ENCODE measurements at regions not wholly inside any gene's neighbourhood (a gene's known extent, or its start where the extent isn't known, plus 50 kb on each side); places are given as distances from the start of the nearest gene placed in this dataset.

DNA sequence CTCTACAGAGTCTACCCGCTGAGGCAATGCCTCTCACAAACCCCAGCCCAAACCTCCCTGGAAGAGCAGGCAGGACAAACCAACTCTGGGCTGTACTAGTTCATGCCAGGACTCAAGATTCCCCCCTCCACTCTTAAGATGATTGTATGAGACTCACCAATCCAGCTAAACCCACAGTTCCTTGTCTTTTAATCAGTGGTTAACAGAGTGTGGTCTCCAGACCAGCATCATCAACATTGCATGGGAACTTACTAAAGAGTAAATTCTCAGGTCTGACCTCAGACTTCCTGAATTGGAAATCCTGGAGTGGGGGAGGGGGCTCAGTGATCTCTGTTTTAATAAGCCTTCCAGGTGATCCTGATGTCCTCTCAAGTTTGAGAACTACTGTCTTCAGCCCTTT, 240.9 kb downstream of the GAS1 start:
- in situ Hi-C loops (cut with HindIII; ENCODE audit: low pct_unique_long_range_greater_than_20kb, low sequenced_read_pairs): no loop called here
- TF ChIP-seq JUND (IDR thresholded peaks at IDR 0.05; ENCODE audit: low read depth): no peak
- no peak for DNase-seq (ENCODE audit: low read depth in 1 of 2, low spot score in 1 of 2)

DNA sequence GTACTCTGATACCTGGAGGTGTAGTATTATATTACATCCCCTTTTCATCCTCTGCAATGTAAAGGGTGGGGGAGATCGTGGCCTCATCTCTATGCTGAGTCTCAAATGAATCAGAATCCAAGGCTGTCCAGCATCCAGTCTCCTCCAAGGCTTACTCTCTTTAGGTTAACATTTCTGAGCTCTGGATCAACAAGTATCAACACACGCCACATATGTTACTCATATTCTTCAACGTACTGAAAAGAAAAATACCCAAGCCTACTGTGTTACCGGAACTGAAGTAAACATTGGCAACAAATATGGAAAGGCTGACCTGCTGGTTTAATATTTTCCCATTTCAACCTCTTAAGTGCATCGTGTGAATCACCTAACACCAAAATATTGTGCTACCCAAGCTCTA, 241.8 kb downstream of the GAS1 start:
- no peak for DNase-seq (ENCODE audit: low read depth in 1 of 2, low spot score in 1 of 2)
- in situ Hi-C loops (cut with HindIII; ENCODE audit: low pct_unique_long_range_greater_than_20kb, low sequenced_read_pairs): no loop called here
- no peak for TF ChIP-seq JUND (IDR thresholded peaks at IDR 0.05; ENCODE audit: low read depth)

DNA sequence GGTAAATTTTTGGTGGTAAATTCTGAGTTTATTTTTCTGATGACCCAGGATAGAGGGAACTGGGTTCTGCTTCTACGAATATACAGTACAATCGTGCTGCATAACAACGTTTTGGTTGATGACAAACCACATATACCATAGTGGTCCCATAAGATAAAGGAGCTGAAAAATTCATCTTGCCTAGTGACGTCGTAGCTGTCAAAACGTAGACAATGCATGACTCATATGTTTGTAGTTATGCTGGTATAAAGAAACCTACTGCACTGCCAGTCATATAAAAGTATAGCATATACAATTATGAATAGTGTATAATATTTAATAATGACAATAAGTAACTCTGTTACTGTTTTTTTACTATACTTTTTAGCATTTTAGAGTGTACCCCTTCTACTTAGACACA, 244.0 kb downstream of the GAS1 start:
- in situ Hi-C loops (cut with HindIII; ENCODE audit: low pct_unique_long_range_greater_than_20kb, low sequenced_read_pairs): no loop called here
- TF ChIP-seq JUND (IDR thresholded peaks at IDR 0.05; ENCODE audit: low read depth): no peak
- no peak for DNase-seq (ENCODE audit: low read depth in 1 of 2, low spot score in 1 of 2)

DNA sequence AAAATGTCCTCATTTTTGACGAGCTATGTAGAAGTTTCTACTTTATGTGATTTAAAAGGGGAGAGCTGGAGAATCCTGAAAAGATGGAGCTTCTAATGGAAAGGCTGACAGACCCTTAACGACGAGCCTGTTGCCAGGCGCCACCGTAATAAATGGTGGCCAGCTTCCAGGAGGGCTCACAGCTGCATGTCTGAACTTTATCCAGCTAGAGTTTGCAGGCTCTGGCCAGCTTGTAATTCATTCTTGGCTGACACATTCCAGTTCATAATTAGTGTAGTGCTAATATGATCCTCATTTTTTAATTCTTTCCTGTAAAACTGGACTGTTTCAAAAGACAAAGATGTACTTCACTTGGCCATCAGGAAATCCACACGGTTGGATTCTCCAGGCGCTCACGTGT, 246.7 kb downstream of the GAS1 start:
- TF ChIP-seq JUND (IDR thresholded peaks at IDR 0.05; ENCODE audit: low read depth): no peak
- DNase-seq (ENCODE audit: low read depth in 1 of 2, low spot score in 1 of 2): no peak
- in situ Hi-C loops (cut with HindIII; ENCODE audit: low pct_unique_long_range_greater_than_20kb, low sequenced_read_pairs): no loop called here

DNA sequence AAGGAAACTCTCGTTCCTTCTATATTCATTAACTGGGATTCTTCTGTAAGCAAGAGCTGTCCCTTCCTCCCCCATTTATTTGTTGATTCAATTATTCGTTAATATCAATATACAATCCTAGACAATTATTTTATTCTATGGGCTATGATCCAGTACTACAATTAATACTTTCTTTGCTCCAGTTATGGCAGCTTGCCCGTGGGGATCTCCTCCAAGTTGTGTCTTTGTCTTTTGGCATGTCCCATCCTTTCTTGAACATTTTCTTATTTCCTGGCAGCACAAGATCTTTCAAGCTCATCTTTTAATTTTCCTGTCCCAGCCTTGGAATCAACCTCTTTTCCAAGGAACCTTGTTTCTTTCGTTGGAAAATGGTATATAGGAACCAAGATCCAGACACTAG, 249.3 kb downstream of the GAS1 start:
- no peak for DNase-seq (ENCODE audit: low read depth in 1 of 2, low spot score in 1 of 2)
- in situ Hi-C loops (cut with HindIII; ENCODE audit: low pct_unique_long_range_greater_than_20kb, low sequenced_read_pairs): no loop called here
- TF ChIP-seq JUND (IDR thresholded peaks at IDR 0.05; ENCODE audit: low read depth): no peak

DNA sequence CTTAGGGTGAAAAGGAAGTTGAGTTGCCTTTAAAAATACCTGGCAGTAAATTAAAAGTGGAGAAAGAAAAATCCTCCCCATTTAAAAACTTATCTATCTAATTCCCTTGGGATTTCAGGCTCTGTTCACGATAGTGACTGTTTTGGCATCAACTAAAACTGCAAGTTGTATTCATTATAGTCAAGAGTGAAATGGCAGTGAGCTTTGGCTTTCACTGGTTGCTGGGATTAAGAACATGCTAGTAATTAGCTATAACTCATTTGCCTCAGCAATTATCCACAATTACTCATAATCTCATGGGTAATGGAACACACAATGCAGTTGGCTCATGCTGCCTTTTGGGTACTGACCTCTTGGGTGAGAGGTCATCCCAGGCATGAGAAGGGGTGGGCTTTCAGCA, 250.1 kb downstream of the GAS1 start:
- in situ Hi-C loops (cut with HindIII; ENCODE audit: low pct_unique_long_range_greater_than_20kb, low sequenced_read_pairs): no loop called here
- no peak for TF ChIP-seq JUND (IDR thresholded peaks at IDR 0.05; ENCODE audit: low read depth)
- no peak for DNase-seq (ENCODE audit: low read depth in 1 of 2, low spot score in 1 of 2)

DNA sequence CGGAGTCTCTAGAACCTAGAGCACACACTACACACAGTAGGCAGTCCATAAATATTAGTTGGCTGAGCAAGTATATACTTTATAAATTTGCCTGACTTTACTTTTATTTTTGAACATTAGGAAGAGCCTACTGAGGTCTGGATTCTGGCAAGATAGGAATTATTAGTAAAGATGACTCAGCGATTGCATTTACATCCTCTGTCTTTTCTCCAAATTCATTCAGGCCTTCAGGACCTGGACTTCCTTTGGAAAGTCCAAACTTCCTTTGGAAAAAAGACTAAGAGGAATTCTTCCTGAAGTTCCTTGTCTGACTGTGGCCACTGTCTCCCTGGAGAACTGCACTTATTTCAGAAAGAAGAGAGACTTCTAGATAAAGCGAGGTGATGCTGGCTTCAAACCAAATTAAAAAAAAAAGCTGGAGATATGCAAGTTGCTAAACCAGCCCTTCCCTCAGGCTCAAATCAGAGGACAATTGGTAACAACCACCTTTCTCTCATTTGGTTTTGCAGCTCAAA, 251.3 kb downstream of the GAS1 start:
- TF ChIP-seq JUND (IDR thresholded peaks at IDR 0.05; ENCODE audit: low read depth): no peak
- in situ Hi-C loops (cut with HindIII; ENCODE audit: low pct_unique_long_range_greater_than_20kb, low sequenced_read_pairs): no loop called here
- DNase-seq (ENCODE audit: low read depth in 1 of 2, low spot score in 1 of 2): no peak

DNA sequence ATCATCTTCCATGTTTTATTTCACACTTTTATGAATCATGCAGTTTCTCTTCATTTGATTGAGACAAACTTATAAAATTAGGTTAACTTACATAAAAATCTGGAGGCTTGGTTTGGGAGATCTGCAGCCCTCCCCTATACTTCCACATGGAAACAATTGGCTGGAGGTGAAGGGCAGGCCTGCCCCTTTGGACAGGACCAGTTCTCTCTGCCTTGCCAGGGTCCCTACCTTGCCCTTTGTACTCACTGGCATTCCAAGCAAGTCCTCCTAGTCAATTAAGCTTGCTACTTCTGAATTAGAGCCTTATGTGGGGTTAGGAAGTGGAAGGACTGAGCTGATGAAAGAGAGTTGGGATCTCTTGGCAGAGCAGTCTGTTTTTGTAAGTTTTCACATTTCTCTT, 257.3 kb downstream of the GAS1 start:
- DNase-seq (ENCODE audit: low read depth in 1 of 2, low spot score in 1 of 2): no peak
- no peak for TF ChIP-seq JUND (IDR thresholded peaks at IDR 0.05; ENCODE audit: low read depth)
- in situ Hi-C loops (cut with HindIII; ENCODE audit: low pct_unique_long_range_greater_than_20kb, low sequenced_read_pairs): no loop called here

DNA sequence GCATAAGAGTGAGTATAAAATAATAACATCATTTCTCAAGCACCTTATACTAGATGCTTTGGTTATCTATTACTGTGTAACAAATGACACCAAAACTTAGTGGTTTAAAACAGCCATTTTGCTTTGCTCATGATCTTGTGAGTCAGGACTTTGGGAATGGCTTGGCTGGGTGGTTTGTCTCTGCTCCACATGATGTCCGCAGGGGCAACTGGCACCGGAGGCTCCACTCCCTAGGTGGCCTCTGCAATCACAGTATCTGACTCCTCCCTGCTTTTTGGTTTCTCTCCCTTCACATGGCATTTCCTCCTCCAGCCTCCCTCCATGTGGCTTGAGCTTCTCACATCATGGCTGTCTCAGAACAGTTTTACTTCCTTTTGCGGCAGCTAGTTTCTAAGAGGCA, 259.5 kb downstream of the GAS1 start:
- in situ Hi-C loops (cut with HindIII; ENCODE audit: low pct_unique_long_range_greater_than_20kb, low sequenced_read_pairs): no loop called here
- DNase-seq (ENCODE audit: low read depth in 1 of 2, low spot score in 1 of 2): no peak
- TF ChIP-seq JUND (IDR thresholded peaks at IDR 0.05; ENCODE audit: low read depth): no peak

DNA sequence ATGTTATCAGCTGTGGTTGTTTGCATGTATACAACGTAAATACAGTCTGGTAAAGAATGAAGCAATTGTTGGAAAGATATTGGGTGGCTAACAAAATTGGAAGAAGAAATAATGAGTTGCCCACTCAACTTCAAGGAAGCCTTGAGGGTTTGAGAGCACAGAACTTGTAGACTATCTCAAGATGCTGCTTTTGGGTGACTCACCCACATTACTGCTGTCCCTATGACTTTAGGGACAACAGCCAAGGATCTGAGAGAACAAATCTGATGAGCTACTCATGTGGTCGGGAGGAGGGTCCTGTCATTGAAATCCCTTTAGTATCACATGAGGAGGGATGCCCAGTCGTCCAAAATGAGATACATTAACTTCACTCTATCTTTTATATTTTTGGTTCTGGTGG, 261.8 kb downstream of the GAS1 start:
- no peak for TF ChIP-seq JUND (IDR thresholded peaks at IDR 0.05; ENCODE audit: low read depth)
- DNase-seq (ENCODE audit: low read depth in 1 of 2, low spot score in 1 of 2): no peak
- in situ Hi-C loops (cut with HindIII; ENCODE audit: low pct_unique_long_range_greater_than_20kb, low sequenced_read_pairs): no loop called here

DNA sequence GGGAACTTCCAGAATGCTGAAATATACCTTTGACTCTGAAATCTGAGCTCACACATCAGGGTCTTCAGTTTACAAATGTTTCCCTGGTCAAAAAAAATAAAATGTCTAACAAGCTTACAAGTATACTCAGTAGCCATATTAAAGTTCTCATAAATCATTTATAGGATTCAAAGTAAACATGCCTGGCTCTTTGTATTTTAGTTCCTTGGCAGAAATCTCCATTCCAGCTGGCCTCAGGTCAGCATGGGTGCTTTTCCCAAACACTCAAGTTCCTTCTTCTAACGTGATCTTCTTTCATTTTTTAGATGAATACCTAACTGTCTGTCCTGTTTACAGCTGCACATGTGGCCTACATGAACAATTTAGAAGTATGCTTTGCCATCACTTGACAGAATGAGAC, 263.2 kb downstream of the GAS1 start:
- no peak for DNase-seq (ENCODE audit: low read depth in 1 of 2, low spot score in 1 of 2)
- TF ChIP-seq JUND (IDR thresholded peaks at IDR 0.05; ENCODE audit: low read depth): no peak
- in situ Hi-C loops (cut with HindIII; ENCODE audit: low pct_unique_long_range_greater_than_20kb, low sequenced_read_pairs): no loop called here

DNA sequence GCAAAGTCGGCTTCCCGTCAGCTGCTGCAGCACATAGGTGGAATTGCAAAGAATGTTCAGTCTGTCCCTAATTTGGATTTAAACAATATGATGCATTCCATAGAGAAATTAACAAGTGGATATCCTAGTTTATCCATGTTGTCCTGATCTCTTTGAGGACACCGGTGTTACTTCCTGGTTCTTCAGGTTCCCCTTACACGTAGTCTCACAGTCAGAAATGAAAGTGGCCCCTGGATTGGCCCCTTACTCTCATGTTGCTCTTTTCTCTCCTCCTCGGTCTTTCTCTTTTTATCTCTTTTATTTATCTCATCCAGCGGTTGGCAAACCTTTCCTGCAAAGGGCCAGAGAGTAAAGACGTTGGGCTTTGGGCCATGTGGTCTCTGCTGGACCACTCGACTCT, 265.1 kb downstream of the GAS1 start:
- in situ Hi-C loops (cut with HindIII; ENCODE audit: low pct_unique_long_range_greater_than_20kb, low sequenced_read_pairs): no loop called here
- no peak for DNase-seq (ENCODE audit: low read depth in 1 of 2, low spot score in 1 of 2)
- TF ChIP-seq JUND (IDR thresholded peaks at IDR 0.05; ENCODE audit: low read depth): no peak

DNA sequence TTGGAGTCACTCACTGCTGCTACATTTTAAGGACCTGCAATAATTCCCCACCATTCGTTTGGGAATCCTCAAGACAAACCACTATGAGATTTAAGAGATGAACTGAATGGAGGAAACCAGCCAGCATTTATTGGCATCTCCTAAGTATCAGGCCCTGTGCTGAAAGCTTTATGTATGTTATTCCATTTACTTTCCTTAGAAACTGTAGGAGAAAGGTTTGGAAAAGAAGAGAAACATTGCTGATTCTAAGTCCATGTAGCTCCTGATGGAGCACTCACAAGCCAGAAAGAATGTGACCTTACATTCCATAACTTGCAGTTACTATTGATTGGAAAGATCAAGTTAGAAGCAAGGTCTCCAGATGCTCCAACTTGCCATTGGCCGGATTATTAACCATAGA, 267.4 kb downstream of the GAS1 start:
- in situ Hi-C loops (cut with HindIII; ENCODE audit: low pct_unique_long_range_greater_than_20kb, low sequenced_read_pairs): no loop called here
- no peak for TF ChIP-seq JUND (IDR thresholded peaks at IDR 0.05; ENCODE audit: low read depth)
- no peak for DNase-seq (ENCODE audit: low read depth in 1 of 2, low spot score in 1 of 2)

DNA sequence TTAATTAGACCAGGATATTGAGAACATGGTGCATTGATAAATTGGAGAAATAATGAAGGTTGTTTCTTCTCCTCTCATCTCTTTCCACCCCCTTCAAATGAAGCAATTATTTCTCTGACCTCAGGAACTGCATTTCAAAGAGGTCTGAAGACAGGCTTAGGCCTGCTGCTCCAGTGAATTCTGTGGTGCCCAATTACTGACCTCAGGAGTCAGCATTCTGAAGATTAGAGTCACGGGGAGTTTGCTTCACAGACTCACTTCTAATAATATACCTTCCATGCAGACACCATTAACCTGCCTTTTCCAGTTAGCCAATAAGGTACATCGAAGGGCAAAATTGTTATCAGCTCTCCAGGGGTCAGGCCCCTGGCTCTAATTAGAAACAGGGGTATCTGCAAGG, 270.9 kb downstream of the GAS1 start:
- in situ Hi-C loops (cut with HindIII; ENCODE audit: low pct_unique_long_range_greater_than_20kb, low sequenced_read_pairs): no loop called here
- no peak for TF ChIP-seq JUND (IDR thresholded peaks at IDR 0.05; ENCODE audit: low read depth)
- no peak for DNase-seq (ENCODE audit: low read depth in 1 of 2, low spot score in 1 of 2)

All from T47D (cell line).